ENCODE measurements at regions not wholly inside any gene's neighbourhood (a gene's known extent, or its start where the extent isn't known, plus 50 kb on each side); places are given as distances from the start of the nearest gene placed in this dataset.
A peak's percentile ranks its signal among the peaks of the same experiment; 100 is the strongest.

DNA sequence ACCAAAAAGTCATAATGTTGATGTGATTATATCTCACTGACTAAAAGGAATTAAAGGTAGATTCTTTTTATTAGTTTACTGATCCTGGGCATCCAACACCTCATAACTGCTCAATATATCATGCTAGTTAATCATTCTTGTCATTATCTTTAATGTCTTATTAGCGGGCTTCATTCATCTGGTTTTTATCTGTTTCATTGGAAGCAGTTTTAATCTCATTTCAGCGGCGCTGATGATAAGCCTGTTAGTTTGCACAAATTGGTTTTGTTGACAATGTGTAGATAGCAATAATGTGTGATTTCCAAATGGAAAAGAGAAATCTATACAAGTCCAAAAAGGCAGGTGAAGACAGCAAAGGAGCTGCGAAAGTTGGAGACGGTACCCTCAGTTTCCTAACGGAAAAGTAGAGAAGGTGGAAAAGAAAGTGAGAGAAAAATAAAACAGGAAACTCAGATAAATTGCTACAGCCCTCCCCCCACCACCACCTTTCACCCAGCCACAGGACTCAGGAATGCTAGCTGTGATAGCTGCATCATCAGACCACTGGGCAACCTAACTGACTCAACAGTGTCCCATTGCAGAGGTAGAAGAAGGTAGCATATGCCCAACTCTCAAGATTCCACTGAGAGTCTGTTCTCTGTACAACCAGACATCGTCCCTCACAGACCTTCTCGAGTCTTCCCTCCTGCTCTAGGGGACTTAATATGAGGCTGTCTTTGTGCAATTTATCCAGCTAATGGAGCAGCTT lies 241.7 kb upstream of the CAMK1G start:
- no peak for DNase-seq (ENCODE audit: low read depth)

DNA sequence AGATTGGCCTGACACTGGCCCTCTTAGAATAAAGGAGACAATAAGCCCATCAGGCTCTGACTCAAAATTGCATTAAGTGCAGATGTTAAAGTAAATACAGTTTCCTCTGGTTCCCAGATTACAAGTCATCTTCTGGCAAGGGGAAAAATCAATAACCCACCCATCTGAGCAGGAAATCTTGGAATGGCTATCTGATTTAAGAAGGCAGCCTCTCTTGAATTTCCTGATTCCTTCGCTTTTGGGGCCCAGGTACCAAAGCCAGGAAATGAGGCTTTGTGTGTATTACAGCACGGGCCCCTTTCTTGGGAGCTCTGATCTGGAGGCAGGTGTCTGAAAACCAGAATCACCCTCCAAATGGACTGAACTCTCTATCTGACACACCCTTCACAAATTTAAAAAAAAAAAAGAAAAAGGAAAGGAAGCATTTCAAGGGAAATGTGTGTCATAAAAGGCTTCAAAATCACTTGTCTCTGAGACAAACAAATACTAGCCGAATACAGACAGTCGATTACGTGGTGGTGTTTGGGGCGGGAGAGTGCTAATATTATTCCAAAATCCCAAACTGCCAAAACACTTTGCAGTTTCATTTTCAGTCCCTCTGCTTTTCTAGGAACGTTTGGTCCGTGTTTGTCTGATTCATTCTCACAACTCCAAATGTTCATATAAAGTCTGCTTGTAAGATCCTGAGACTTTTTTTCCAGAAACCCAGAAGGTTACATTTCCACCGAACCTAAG lies 240.9 kb upstream of the CAMK1G start:
- no peak for DNase-seq (ENCODE audit: low read depth)

GRCh38 chr1:209343511-209343910 lies 240.0 kb upstream of the CAMK1G start:
- DNase-seq (ENCODE audit: low read depth), result no peak

DNA sequence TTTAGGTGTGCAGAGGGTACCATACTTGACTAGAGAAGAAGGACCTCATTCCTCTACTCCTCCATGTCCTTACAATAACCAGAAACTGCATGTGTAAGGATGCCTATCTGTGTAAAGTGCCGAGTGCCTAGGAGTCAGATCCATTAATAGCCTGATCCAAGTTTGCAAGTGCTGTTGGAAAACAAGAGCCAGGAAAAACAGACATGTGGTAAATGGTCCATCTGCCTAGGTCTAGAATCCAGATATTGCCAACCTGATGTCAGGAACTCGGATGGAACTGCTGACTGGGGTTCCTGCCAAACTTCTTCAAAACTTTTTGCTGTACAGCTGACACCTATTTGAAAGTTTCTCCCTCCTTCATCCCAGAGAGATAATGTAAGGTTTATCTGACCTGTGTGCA lies 239.4 kb upstream of the CAMK1G start:
- DNase-seq (ENCODE audit: low read depth), result no peak

DNA sequence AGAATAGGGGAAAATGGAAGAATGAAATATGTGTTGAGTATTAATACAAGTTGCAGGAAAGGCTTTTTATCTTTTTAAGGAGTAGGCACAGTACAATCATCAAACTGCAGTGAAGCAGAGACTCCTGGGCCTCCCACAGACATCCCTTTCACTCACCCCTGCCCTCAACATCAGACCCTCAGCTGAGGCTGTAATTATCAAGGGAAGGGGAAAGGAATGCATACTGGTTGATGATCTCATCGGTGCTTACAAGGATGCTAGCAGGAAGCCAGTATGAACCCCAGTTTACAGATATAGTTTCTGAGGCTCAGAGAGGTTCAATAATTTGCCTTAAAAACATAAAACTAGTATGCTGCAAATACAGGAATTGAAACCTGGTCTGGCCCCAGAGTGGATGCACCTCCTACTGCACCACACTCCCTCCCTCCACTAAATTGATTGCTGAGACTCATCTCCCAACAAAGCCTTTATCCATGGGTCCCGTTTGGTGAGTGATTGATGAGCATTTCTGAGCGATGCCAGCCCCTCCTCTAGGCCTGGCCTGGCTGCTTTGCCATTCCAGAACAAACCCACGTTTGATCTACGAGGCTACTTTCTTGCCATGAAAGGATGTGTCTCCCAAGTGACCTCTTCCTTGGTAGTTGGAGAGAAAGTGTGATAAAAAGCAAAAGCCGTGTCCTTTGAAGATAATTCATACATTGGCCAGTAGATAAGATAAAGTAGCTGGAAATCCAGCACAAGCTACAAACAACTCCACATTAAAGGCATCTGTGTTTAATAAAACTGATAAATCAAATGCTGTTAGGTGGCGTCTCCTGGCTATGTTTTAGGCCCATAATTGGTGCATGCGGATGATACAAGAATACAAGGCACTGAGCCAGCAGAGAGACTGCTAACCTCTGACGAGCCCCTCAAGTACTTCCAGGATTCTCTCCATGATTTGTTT lies 233.9 kb upstream of the CAMK1G start:
- DNase-seq (ENCODE audit: low read depth), result no peak

DNA sequence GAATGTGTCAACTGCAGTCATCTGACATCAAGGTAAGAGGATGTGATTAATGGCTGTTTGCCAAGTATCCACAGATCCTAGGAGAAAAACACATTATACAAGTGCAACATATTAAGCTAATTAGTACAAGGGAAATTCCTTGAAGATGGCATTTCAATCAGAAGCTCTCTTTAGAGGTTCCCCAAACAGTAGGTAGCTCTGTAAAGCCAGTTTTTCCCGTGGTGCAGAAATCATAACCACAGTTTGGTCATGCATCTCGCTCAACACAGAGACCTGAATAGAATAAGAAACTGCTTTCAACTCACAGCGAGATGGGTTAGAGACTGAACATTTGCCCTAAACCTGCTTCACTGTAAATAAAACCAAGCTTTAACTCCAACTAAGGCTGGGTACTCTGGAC lies 230.5 kb upstream of the CAMK1G start:
- DNase-seq (ENCODE audit: low read depth), result no peak

DNA sequence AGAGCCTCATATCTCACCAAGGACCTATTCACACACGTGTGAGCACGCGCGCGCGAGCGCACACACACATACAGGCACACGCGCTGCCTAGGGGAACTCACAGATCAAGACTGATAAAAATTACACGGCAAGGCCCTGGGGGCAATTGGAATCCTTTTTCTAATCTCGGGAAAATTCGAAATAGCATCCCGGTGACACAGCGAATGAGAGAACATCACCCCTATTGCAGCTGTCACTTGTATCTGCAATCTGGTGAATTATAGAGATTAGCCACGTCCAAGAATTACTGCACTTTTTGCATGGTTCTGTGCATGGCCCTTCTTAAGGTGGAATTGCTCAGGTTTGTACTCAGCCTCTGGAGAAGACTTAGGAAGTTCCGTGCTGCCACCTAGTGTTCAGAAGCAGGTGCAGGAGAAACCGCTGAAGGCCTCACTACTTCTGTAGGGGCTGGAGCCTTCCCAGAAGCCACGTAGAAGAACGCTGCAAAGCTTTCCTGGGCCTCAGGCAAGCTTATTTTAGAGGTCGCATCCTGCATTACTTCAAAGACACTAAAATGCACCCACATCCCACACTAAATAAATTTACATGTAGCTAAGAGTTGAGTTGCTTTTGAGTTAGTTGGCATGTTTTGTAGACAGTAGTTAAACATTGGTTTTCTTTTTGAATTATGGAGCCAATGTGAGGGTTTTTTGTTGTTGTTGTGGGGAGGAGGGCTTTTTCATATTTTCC lies 229.2 kb upstream of the CAMK1G start:
- peak; percentile 40 for DNase-seq (ENCODE audit: low read depth)

GRCh38 chr1:209354840-209355165 lies 228.7 kb upstream of the CAMK1G start:
- DNase-seq (ENCODE audit: low read depth), result no peak

DNA sequence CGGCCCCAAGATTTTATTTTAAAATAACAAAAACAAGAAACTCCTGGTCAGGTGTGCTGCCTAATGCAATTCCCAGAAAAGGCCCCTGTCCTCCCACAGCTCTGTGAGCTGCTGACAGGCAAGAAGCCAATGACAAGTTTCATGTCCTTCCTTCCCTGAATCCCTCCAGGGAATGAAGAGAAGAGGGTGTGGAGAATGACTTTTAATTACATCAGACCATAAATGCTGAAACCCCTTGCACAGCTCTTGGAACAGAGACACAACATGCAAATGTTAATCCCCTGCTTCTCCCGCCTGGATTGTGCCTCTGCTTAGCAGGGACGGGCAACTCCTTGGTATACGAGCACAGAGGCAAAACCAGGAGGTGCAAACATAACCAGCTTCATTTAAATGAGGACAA lies 228.1 kb upstream of the CAMK1G start:
- no peak for DNase-seq (ENCODE audit: low read depth)

- no peak for DNase-seq (ENCODE audit: low read depth)
Measured at GRCh38 chr1:209356976-209357377, 226.5 kb upstream of the CAMK1G start.

DNA sequence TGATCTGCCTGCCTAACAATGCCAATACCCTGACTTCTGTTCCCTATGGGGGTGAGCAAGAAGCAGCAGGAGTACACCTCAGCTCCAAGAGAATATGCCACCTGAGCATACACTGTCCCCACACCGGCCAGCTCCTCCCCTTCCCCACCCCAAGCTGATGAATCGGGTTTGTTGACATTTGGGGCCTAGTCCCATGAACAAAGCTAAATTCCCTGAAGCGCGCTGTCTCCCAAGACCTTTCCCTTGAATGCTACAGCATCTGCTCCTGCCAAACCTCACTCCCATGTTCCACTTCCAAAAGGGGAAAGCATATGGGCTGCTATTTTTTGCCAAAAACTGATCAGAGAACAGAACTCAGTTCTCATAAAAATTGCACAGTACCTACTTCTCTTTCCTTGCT lies 220.4 kb upstream of the CAMK1G start:
- no peak for DNase-seq (ENCODE audit: low read depth)

DNA sequence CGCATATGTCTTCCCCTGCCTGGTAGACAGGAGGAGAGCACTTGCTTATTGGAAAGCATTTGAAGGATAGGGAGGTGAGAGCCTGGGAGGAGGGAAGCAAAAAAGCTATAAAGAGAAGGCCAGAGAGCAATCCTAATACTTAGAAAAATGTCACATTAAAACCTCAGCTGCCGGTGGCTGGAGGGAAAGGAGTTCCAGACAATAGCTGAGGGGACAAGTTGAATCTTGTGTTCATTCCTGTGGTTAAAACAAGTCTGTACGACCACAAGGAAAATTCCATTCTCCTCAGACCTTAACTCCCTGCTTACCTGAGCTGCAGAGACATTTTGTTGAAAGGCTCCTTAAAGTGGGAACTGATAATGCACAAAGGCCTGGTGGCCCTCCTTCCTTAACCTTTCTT lies 218.8 kb upstream of the CAMK1G start:
- no peak for DNase-seq (ENCODE audit: low read depth)

DNA sequence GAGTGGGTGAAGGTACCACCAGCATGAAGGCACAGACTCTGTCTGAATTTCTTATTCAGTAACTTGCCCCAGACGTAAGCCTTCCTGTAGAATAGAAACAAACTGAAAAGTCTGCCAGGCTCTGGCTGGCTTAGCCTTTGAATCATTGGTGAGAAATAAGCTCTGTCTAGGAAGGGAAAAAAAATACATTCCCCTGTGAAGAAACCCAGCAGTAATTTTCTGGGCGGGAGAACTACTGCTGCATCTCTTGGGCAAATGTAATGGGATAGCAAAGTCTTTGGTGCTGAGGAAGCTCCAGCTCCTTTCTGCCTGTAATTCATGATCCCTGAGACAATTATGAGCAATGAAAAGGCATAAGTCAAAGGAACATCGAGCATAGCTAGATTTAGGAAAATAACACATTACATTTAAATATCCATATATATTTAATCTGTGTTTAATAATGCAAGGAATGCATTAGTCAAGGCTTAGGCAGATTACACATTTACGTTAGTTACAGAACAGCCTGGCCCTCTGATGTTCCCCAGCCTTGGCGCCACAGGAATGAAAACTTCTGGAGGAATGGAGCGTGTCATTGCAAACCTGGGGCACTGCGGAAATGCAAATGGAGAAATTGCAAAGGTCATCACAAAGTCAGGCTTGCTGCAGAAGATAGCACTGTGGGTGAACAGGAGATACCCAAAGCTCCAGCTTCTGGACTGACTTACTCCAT lies 216.3 kb upstream of the CAMK1G start:
- no peak for DNase-seq (ENCODE audit: low read depth)

- DNase-seq (ENCODE audit: low read depth), result no peak
Measured at GRCh38 chr1:209368864-209369598, 214.5 kb upstream of the CAMK1G start.

GRCh38 chr1:209370241-209370995 lies 213.1 kb upstream of the CAMK1G start:
- DNase-seq (ENCODE audit: low read depth), result no peak

GRCh38 chr1:209375097-209375496 lies 208.4 kb upstream of the CAMK1G start:
- no peak for DNase-seq (ENCODE audit: low read depth)

DNA sequence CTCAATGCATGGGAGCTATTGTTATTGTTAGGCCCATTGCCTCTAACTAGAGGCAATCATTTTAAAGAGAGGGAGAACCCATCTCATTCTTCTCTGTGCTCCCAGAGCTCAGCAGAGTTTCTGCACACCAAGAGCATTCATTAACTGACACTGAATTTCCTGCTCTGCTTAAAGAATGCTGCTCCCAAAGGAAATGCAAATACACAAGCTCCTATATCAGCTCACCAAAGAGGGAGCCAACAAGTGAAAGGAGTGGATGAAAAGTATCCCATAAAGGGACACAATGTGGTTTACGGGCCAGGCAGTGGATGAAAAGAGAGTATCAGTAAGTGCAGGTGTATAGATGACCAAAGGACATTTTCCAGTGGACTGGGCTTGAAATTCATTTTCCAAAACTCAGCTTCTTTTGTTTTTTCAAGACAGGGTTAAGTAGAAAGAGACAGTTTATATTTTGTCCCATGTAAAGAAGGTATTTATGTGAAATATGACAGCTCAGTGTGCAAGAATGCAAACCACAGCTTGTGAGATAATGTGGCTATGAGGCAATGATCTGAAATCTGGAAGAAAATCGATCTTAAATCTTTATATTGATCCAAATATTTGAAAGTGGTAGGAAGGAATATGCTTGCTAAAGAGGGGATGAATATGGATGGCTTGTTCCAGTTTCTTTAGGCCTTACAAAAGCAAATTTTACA lies 207.7 kb upstream of the CAMK1G start:
- no peak for DNase-seq (ENCODE audit: low read depth)

DNA sequence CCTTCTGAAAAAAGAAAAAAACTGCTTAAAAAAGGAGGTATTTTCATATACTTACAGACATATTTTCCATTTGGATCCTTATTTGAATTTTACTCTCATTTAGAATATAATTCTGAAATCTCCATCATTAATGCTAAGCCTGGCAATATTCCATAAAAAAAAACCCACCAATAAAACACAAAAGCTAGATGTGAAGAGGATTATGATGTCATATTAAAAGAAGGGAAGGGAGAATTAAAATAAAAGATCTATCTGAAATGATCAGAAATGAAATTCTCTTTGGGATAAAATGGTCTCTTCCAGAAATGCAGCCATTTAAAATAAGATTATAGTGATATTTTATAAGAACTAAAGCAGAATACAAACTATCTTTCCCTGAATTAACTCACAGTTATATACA lies 206.7 kb upstream of the CAMK1G start:
- DNase-seq (ENCODE audit: low read depth), result no peak

DNA sequence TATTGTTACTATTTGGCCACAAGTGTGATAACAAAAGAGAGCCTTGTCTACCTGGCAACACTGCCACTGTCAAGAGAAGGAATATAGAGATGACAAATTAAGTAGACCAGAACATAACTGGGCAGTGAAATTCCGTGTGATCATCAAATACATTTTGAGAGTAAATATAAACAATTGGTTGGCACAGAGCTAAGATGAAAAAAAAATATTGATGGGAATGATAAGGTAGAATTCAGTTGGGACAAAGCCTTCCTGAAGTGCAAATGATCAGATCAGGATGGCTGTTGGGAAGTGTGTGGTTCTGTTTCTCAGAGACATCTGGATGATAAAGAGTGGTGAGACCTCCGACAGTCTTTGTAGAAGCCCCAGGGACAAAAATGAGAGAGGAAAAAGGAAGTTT lies 205.5 kb upstream of the CAMK1G start:
- DNase-seq (ENCODE audit: low read depth), result no peak
